Fibroblast of the aortic adventitia (primary cell): ENCODE measurements at regions not wholly inside any gene's neighbourhood (a gene's known extent, or its start where the extent isn't known, plus 50 kb on each side); places are given as distances from the start of the nearest gene placed in this dataset.

Source experiments
- DNase-seq: peaks from one replicate; pipeline ENCODE4 v3.0.0-alpha.2; 2010; ENCODE audit warnings: low read depth
- H3K4me3 ChIP-seq: 2 replicates; pipeline ENCODE4 v1.5.1; 2011; ENCODE audit warnings: low read depth, mild to moderate bottlenecking, control low read depth, low read length, moderate library complexity
- CTCF ChIP-seq: IDR thresholded peaks from 2 replicates; pipeline ENCODE4 v1.5.1; 2011; ENCODE audit warnings: mild to moderate bottlenecking, low read length, control low read depth, inconsistent platforms; ENCODE audit not compliant: insufficient read depth

GRCh38 chr9:79858508-79858907 lies 286.7 kb downstream of the TLE4 start:
- H3K4me3 ChIP-seq, result no peak overlapping the region
- DNase-seq, result peak; percentile 37
- no peak for TF ChIP-seq CTCF

GRCh38 chr9:79857188-79857587 lies 285.4 kb downstream of the TLE4 start:
- no peak overlapping the region for H3K4me3 ChIP-seq
- no peak for TF ChIP-seq CTCF
- DNase-seq, result peak; percentile 0

- no peak for TF ChIP-seq CTCF
- DNase-seq, result no peak
- H3K4me3 ChIP-seq, result no peak overlapping the region
Measured at GRCh38 chr9:79847074-79847473, 275.3 kb downstream of the TLE4 start.

- no peak overlapping the region for H3K4me3 ChIP-seq
- no peak for TF ChIP-seq CTCF
- DNase-seq, result no peak
Measured at GRCh38 chr9:79829566-79830302, 258.0 kb downstream of the TLE4 start.

GRCh38 chr9:79824265-79824664 lies 252.5 kb downstream of the TLE4 start:
- TF ChIP-seq CTCF, result no peak
- no peak overlapping the region for H3K4me3 ChIP-seq
- DNase-seq, result no peak

- no peak for DNase-seq
- TF ChIP-seq CTCF, result no peak
- no peak overlapping the region for H3K4me3 ChIP-seq
Measured at GRCh38 chr9:79817438-79818004, 245.8 kb downstream of the TLE4 start.
